Endothelial cell (in vitro differentiated cells): ENCODE measurements at regions not wholly inside any gene's neighbourhood (a gene's known extent, or its start where the extent isn't known, plus 50 kb on each side); places are given as distances from the start of the nearest gene placed in this dataset.

Source experiments
- DNase-seq: peaks from one replicate; pipeline ENCODE4 v3.0.0; 2021; ENCODE audit warnings: low spot score
- H3K27ac Mint-ChIP-seq: one replicate; pipeline ENCODE4 v1.8.0; 2021; ENCODE audit warnings: mixed read lengths, inconsistent platforms; ENCODE audit not compliant: unreplicated experiment
- H3K27me3 Mint-ChIP-seq: one replicate; pipeline ENCODE4 v1.8.0; 2021; ENCODE audit warnings: mild to moderate bottlenecking, moderate library complexity, mixed read lengths, inconsistent platforms; ENCODE audit not compliant: unreplicated experiment
- H3K36me3 Mint-ChIP-seq: one replicate; pipeline ENCODE4 v1.8.0; 2021; ENCODE audit warnings: mild to moderate bottlenecking, low read depth, mixed read lengths, inconsistent platforms; ENCODE audit not compliant: unreplicated experiment
- H3K4me1 Mint-ChIP-seq: one replicate; pipeline ENCODE4 v1.8.0; 2021; ENCODE audit warnings: mild to moderate bottlenecking, mixed read lengths, inconsistent platforms; ENCODE audit not compliant: unreplicated experiment
- H3K4me3 Mint-ChIP-seq: one replicate; pipeline ENCODE4 v1.8.0; 2021; ENCODE audit warnings: mild to moderate bottlenecking, mixed read lengths, inconsistent platforms; ENCODE audit not compliant: unreplicated experiment
- H3K9me3 Mint-ChIP-seq: one replicate; pipeline ENCODE4 v1.8.0; 2021; ENCODE audit warnings: mixed read lengths, inconsistent platforms; ENCODE audit not compliant: unreplicated experiment
- CTCF ChIP-seq: fragments of 200-600 bp; sonication (generic); IDR thresholded peaks from one replicate; pipeline ENCODE4 v1.5.0; 2021; ENCODE audit warnings: antibody characterized with exemption; ENCODE audit not compliant: unreplicated experiment

- no peak for DNase-seq
- Mint-ChIP-seq H3K4me3 (no peak overlapping the region), H3K4me1 (peaks cover 2% of the 10 kb centered on the region), H3K27me3 (peaks cover 1% of the 10 kb centered on the region), H3K27ac (no peak overlapping the region), H3K36me3 (no peaks in the 10 kb centered on the region), H3K9me3 (no peaks in the 10 kb centered on the region)
- TF ChIP-seq CTCF: no peak
Measured at GRCh38 chr18:10153924-10154752, 240.3 kb downstream of the VAPA start.

- DNase-seq: no peak
- Mint-ChIP-seq H3K27ac (no peak overlapping the region), H3K9me3 (no peaks in the 10 kb centered on the region), H3K36me3 (no peaks in the 10 kb centered on the region), H3K27me3 (peaks cover 1% of the 10 kb centered on the region), H3K4me1 (peaks cover 2% of the 10 kb centered on the region), H3K4me3 (no peak overlapping the region)
- no peak for TF ChIP-seq CTCF
Measured at GRCh38 chr18:10157706-10158105, 243.9 kb downstream of the VAPA start.

DNA sequence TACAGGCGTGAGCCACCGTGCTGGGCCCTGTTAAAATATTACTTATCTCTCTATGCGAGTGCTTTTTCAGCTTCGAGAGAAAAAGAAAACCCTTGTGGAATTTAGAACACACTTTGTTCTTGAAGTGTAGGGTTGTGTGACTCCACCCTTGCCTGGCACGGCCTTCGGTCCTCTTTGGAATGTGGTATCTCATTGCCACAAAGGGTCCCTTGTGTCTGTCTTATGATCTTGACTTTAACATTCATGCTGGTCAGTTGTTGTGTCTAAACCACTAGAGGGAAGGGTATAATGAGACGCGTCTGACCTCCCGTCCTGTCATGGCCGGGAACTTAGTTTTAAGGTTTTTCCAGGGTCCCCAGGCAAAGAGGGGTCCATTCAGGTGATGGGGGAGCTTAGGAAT lies 246.4 kb downstream of the VAPA start:
- Mint-ChIP-seq H3K4me3 (no peak overlapping the region), H3K4me1 (peaks cover 2% of the 10 kb centered on the region), H3K9me3 (no peaks in the 10 kb centered on the region), H3K36me3 (no peaks in the 10 kb centered on the region), H3K27me3 (peaks cover 3% of the 10 kb centered on the region), H3K27ac (no peak overlapping the region)
- DNase-seq: no peak
- no peak for TF ChIP-seq CTCF

DNA sequence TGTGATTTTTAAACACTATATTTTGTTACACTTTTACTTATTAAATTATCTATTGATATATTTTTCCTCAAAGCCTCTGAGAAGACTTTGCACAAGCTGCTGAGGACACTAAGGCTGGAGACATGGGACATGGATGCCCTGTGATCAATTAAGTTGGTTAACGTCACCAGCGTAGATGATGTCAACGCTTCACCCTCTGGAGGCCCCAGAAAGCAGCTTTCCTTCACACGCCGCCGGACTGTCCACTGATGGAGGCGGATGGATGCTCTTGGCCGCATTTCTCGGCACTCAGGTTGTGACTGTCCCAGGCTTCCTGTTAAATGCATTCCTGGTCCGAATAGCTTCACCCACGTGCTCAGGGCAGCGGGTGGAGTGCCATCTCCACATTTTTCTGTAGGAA lies 247.5 kb downstream of the VAPA start:
- no peak overlapping the region for H3K27ac Mint-ChIP-seq
- H3K27me3 Mint-ChIP-seq: peaks cover 3% of the 10 kb centered on the region
- no peaks in the 10 kb centered on the region for H3K36me3 Mint-ChIP-seq
- TF ChIP-seq CTCF: no peak
- no peaks in the 10 kb centered on the region for H3K9me3 Mint-ChIP-seq
- peaks cover 2% of the 10 kb centered on the region for H3K4me1 Mint-ChIP-seq
- no peak for DNase-seq
- H3K4me3 Mint-ChIP-seq: no peak overlapping the region

DNA sequence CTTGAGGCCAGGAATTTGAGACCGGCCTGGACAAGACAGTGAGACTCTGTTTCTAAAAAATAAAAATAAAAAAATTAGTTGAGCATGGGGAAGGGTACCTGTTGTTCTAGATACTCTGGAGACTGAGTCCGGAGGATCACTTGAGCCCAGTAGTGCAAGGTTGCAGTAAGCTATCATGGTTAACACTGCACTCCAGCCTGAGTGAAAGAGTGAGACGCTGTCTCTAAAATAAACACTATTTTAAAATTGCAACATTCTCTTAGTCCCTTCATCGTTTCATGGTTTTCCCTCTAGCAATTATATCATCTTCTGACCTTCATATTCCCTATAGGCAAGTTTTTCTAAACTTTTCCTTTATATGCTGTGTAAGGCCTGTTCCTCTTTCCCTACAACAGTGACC lies 248.5 kb downstream of the VAPA start:
- no peak for DNase-seq
- no peak overlapping the region for H3K27ac Mint-ChIP-seq
- no peaks in the 10 kb centered on the region for H3K36me3 Mint-ChIP-seq
- peaks cover 3% of the 10 kb centered on the region for H3K27me3 Mint-ChIP-seq
- no peaks in the 10 kb centered on the region for H3K9me3 Mint-ChIP-seq
- no peak for TF ChIP-seq CTCF
- H3K4me3 Mint-ChIP-seq: no peak overlapping the region
- peaks cover 2% of the 10 kb centered on the region for H3K4me1 Mint-ChIP-seq
